Endothelial cell of umbilical vein (primary cell): ENCODE measurements at regions not wholly inside any gene's neighbourhood (a gene's known extent, or its start where the extent isn't known, plus 50 kb on each side); places are given as distances from the start of the nearest gene placed in this dataset.

Experiments
- BruUV-seq: library from RNA; stranded (reverse); fragments of 400-500 nt; replicated peaks from 2 replicates; lab custom pipeline; 2021; lab: Mats Ljungman, UMichigan
- CTCF ChIA-PET: fragments of 300-600, 350-600 bp; sonication (Branson Sonifier 250); formaldehyde crosslinking; loops from one replicate; lab custom pipeline; 2021; ENCODE audit warnings: antibody characterized with exemption, inconsistent platforms; lab: Charles Lee
- POLR2A ChIA-PET: fragments of 300-600, 350-600 bp; sonication (Branson Sonifier 250); formaldehyde crosslinking; loops from one replicate; lab custom pipeline; 2021; ENCODE audit warnings: antibody characterized with exemption, inconsistent platforms; lab: Charles Lee
- DNase-seq: peaks from one replicate; pipeline ENCODE4 v3.0.0-alpha.2; 2011; ENCODE audit warnings: low read depth, low spot score
- FAIRE-seq: peaks from 2 replicates; lab custom pipeline; 2011; peaks lifted over from hg19 to GRCh38; lab: Jason Lieb, UNC
- H2AFZ ChIP-seq: 2 replicates; pipeline ENCODE4 v1.6.0; 2012; ENCODE audit warnings: low read depth, low read length, control low read depth, inconsistent platforms
- H3K27ac ChIP-seq: 2 replicates; pipeline ENCODE4 v1.5.1; 2011; ENCODE audit warnings: low read depth, mild to moderate bottlenecking, control low read depth, low read length, moderate library complexity; ENCODE audit not compliant: insufficient read depth
- H3K27me3 ChIP-seq, 2 experiments: 2 replicates each; pipeline versions ENCODE4 v1.6.0 to v1.6.1; 2011; ENCODE audit warnings: low read length in 2 of 2, mixed read lengths in 1 of 2; ENCODE audit not compliant: control insufficient read depth in 2 of 2, insufficient read depth in 2 of 2
- H3K36me3 ChIP-seq, 2 experiments: 2 replicates in 1 of 2; 3 replicates in 1 of 2; pipeline ENCODE4 v1.5.1; 2011; ENCODE audit warnings: low read length in 2 of 2, mild to moderate bottlenecking in 1 of 2, moderate library complexity in 1 of 2; ENCODE audit not compliant: control insufficient read depth in 2 of 2, insufficient read depth in 2 of 2; ENCODE audit errors: extremely low read depth in 1 of 2
- H3K4me1 ChIP-seq: 3 replicates; pipeline ENCODE4 v1.5.1; 2011; ENCODE audit warnings: mild to moderate bottlenecking, low read length; ENCODE audit not compliant: control insufficient read depth, insufficient read depth; ENCODE audit errors: extremely low read depth
- H3K4me2 ChIP-seq: 2 replicates; pipeline ENCODE4 v1.6.1; 2011; ENCODE audit warnings: low read length, control low read depth, mixed read lengths; ENCODE audit not compliant: insufficient read depth
- H3K4me3 ChIP-seq, 3 experiments: fragments of 200-600 bp in 1 of 3; sonication (generic), shearing (Covaris generic) in 1 of 3; replicated peaks in 1 of 3; 2 replicates each; pipeline ENCODE4 v1.5.1; 2011 to 2016; ENCODE audit warnings: control low read depth in 3 of 3, low read length in 3 of 3, mild to moderate bottlenecking in 2 of 3, inconsistent platforms in 1 of 3, low read depth in 1 of 3, moderate library complexity in 1 of 3; ENCODE audit not compliant: insufficient read depth in 1 of 3
- H3K79me2 ChIP-seq: 2 replicates; pipeline ENCODE4 v1.6.0; 2012; ENCODE audit warnings: low read length, inconsistent platforms; ENCODE audit not compliant: control insufficient read depth, insufficient read depth
- H3K9ac ChIP-seq: replicated peaks from 2 replicates; pipeline ENCODE3; 2011; ENCODE audit warnings: low read length, control low read depth; ENCODE audit not compliant: insufficient read depth; ENCODE audit errors: extremely low read depth
- H3K9me1 ChIP-seq: replicated peaks from 3 replicates; pipeline ENCODE4 v1.6.0; 2011; ENCODE audit warnings: mild to moderate bottlenecking, low read length; ENCODE audit not compliant: control insufficient read depth, insufficient read depth; ENCODE audit errors: extremely low read depth
- H3K9me3 ChIP-seq: replicated peaks from 2 replicates; pipeline ENCODE4 v1.5.1; 2012; ENCODE audit warnings: low read length, inconsistent platforms; ENCODE audit not compliant: control insufficient read depth, insufficient read depth
- H4K20me1 ChIP-seq: replicated peaks from 2 replicates; pipeline ENCODE3; 2011; ENCODE audit warnings: mild to moderate bottlenecking, low read length; ENCODE audit not compliant: control insufficient read depth, insufficient read depth; ENCODE audit errors: extremely low read depth
- CTCF ChIP-seq, 2 donors: IDR thresholded peaks; 1 replicate in 1 of 2; 2 replicates in 1 of 2; pipeline ENCODE4 v1.5.1; 2011; ENCODE audit warnings: low read length in 2 of 2, mild to moderate bottlenecking in 2 of 2, moderate library complexity in 2 of 2, control low read depth in 1 of 2, inconsistent platforms in 1 of 2, low read depth in 1 of 2; ENCODE audit not compliant: insufficient read depth in 1 of 2; ENCODE audit errors: extremely low read depth in 1 of 2
- EZH2 ChIP-seq: IDR thresholded peaks from 2 replicates; pipeline ENCODE4 v1.6.1; 2012; ENCODE audit warnings: borderline replicate concordance, low read depth, mild to moderate bottlenecking, moderate library complexity, low read length, inconsistent platforms; ENCODE audit not compliant: severe bottlenecking
- FOS ChIP-seq: IDR thresholded peaks from 2 replicates; pipeline ENCODE4 v1.6.1; 2011; ENCODE audit warnings: mild to moderate bottlenecking, low read length, moderate library complexity, borderline replicate concordance; ENCODE audit not compliant: insufficient read depth
- GATA2 ChIP-seq: IDR thresholded peaks from 2 replicates; pipeline ENCODE4 v1.7.0; 2011; ENCODE audit warnings: low read depth, mild to moderate bottlenecking, moderate library complexity, mixed read lengths, low read length; ENCODE audit not compliant: insufficient read length, insufficient read depth
- JUN ChIP-seq: IDR thresholded peaks from 2 replicates; pipeline ENCODE4 v1.6.1; 2011; ENCODE audit warnings: borderline replicate concordance, low read depth; ENCODE audit not compliant: insufficient read length, insufficient read depth
- MAX ChIP-seq: IDR thresholded peaks from 2 replicates; pipeline ENCODE4 v1.6.1; 2011; ENCODE audit not compliant: insufficient read depth, insufficient read length
- MYC ChIP-seq: IDR thresholded peaks from one replicate; pipeline ENCODE4 v1.6.1; 2011; ENCODE audit warnings: mild to moderate bottlenecking, low read depth, low read length
- POLR2A ChIP-seq: IDR thresholded peaks from 2 replicates; pipeline ENCODE4 v1.6.1; 2012; ENCODE audit warnings: low read depth, mild to moderate bottlenecking, control low read depth, low read length
- POLR2AphosphoS5 ChIP-seq: IDR thresholded peaks from 2 replicates; pipeline ENCODE4 v1.6.1; 2012; ENCODE audit warnings: low read depth, mild to moderate bottlenecking, control low read depth, low read length, moderate library complexity; ENCODE audit not compliant: insufficient read depth
- dilution Hi-C: fragments of 300-500 bp; cut with MboI; formaldehyde crosslinking; loops from one replicate; pipeline ENCODE4 v1.15.0; 2019; ENCODE audit warnings: low sequenced_read_pairs; ENCODE audit not compliant: extremely low pct_ligation_motif_present
- intact Hi-C: fragments of 100-400 bp; cut with micrococcal nuclease; formaldehyde crosslinking; loops from one replicate; pipeline ENCODE4 v1.10.0; 2022

GRCh38 chr2:21715887-21716286 lies 592.1 kb downstream of the TDRD15 start:
- Histone ChIP-seq H3K79me2 (no peaks in the 10 kb centered on the region), H3K27me3 (no peaks in the 10 kb centered on the region), H3K9me3 (peaks cover 3% of the 10 kb centered on the region), H2AFZ (no peak overlapping the region), H3K4me1 (no peaks in the 10 kb centered on the region), H3K4me3 (no peak overlapping the region), H3K9me1 (no peaks in the 10 kb centered on the region), H4K20me1 (no peaks in the 10 kb centered on the region), H3K9ac (no peak overlapping the region), H3K4me2 (no peak overlapping the region), H3K27ac (no peak overlapping the region), H3K36me3 (no peaks in the 10 kb centered on the region)
- no TSS peak for BruUV-seq
- FAIRE-seq (no peak), DNase-seq (no peak)
- intact Hi-C loops = no loop called here
- dilution Hi-C loops = no loop called here
- ChIA-PET POLR2A (no interaction called here), CTCF (no interaction called here)
- TF ChIP-seq CTCF (IDR thresholded peaks at IDR 0.05; ENCODE audit: extremely low read depth in 1 of 2, insufficient read depth in 1 of 2, low read depth in 1 of 2, low read length in 2 of 2) (no peak), MYC (no peak), MAX (no peak), FOS (no peak), POLR2AphosphoS5 (no peak), POLR2A (no peak), GATA2 (no peak), EZH2 (no peak), JUN (no peak)
